Type B pancreatic cell (in vitro differentiated cells): ENCODE measurements at regions not wholly inside any gene's neighbourhood (a gene's known extent, or its start where the extent isn't known, plus 50 kb on each side); places are given as distances from the start of the nearest gene placed in this dataset.

Experiments used
- DNase-seq: peaks from one replicate; pipeline ENCODE4 v3.0.0; 2021; ENCODE audit warnings: mixed read lengths; ENCODE audit not compliant: unreplicated experiment; ENCODE audit errors: extremely low spot score
- H3K27ac Mint-ChIP-seq: 2 replicates; pipeline ENCODE4 v1.8.0; 2021; ENCODE audit warnings: mild to moderate bottlenecking, mixed read lengths
- H3K27me3 Mint-ChIP-seq: 2 replicates; pipeline ENCODE4 v1.8.0; 2021; ENCODE audit warnings: mixed read lengths
- H3K36me3 Mint-ChIP-seq: 2 replicates; pipeline ENCODE4 v1.8.0; 2021; ENCODE audit warnings: mixed read lengths
- H3K4me1 Mint-ChIP-seq: one replicate; pipeline ENCODE4 v1.8.0; 2021; ENCODE audit warnings: mixed read lengths; ENCODE audit not compliant: unreplicated experiment
- H3K4me3 Mint-ChIP-seq: 2 replicates; pipeline ENCODE4 v1.8.0; 2021; ENCODE audit warnings: mild to moderate bottlenecking, mixed read lengths
- H3K9me3 Mint-ChIP-seq: 2 replicates; pipeline ENCODE4 v1.8.0; 2021; ENCODE audit warnings: mixed read lengths
- CTCF ChIP-seq: fragments of 200-600 bp; sonication (generic); conservative IDR thresholded peaks from 2 replicates; pipeline ENCODE4 v1.5.0; 2021; ENCODE audit warnings: antibody characterized with exemption, mild to moderate bottlenecking

- Mint-ChIP-seq H3K9me3 (peaks cover 4% of the 10 kb centered on the region), H3K27me3 (no peaks in the 10 kb centered on the region), H3K4me1 (no peaks in the 10 kb centered on the region), H3K36me3 (no peaks in the 10 kb centered on the region), H3K27ac (no peak overlapping the region), H3K4me3 (no peak overlapping the region)
- no peak for TF ChIP-seq CTCF
- DNase-seq = no peak
These were observed 439.5 kb downstream of the EFNA5 start for GRCh38 chr5:107231191-107231590.

- DNase-seq = no peak
- H3K9me3 Mint-ChIP-seq = peaks cover 4% of the 10 kb centered on the region
- TF ChIP-seq CTCF = no peak
These were observed 440.4 kb downstream of the EFNA5 start for GRCh38 chr5:107230367-107230766.

GRCh38 chr5:107228226-107228625, 442.5 kb downstream of the EFNA5 start:
- no peak for DNase-seq
- Mint-ChIP-seq H3K4me1 (no peaks in the 10 kb centered on the region), H3K36me3 (no peaks in the 10 kb centered on the region), H3K27ac (no peak overlapping the region), H3K4me3 (no peak overlapping the region), H3K9me3 (no peaks in the 10 kb centered on the region), H3K27me3 (no peaks in the 10 kb centered on the region)
- no peak for TF ChIP-seq CTCF

More at GRCh38 chr5:107230367-107230766, 440.4 kb downstream of the EFNA5 start:
- Mint-ChIP-seq H3K4me1 (no peaks in the 10 kb centered on the region), H3K4me3 (no peak overlapping the region), H3K27ac (no peak overlapping the region), H3K27me3 (no peaks in the 10 kb centered on the region), H3K36me3 (no peaks in the 10 kb centered on the region)

GRCh38 chr5:107224272-107224671, 446.5 kb downstream of the EFNA5 start:
- no peak for TF ChIP-seq CTCF
- H3K4me3 Mint-ChIP-seq = no peak overlapping the region
- no peaks in the 10 kb centered on the region for H3K36me3 Mint-ChIP-seq
- H3K4me1 Mint-ChIP-seq = no peaks in the 10 kb centered on the region
- no peak for DNase-seq
- no peak overlapping the region for H3K27ac Mint-ChIP-seq
- H3K27me3 Mint-ChIP-seq = no peaks in the 10 kb centered on the region
- H3K9me3 Mint-ChIP-seq = no peaks in the 10 kb centered on the region

- DNase-seq = no peak
- Mint-ChIP-seq H3K4me1 (no peaks in the 10 kb centered on the region), H3K9me3 (no peaks in the 10 kb centered on the region), H3K27ac (no peak overlapping the region), H3K4me3 (no peak overlapping the region), H3K36me3 (no peaks in the 10 kb centered on the region), H3K27me3 (peaks cover 3% of the 10 kb centered on the region)
- TF ChIP-seq CTCF = no peak
These were observed 447.7 kb downstream of the EFNA5 start for GRCh38 chr5:107223066-107223465.

GRCh38 chr5:107219993-107220392, 450.7 kb downstream of the EFNA5 start:
- no peak overlapping the region for H3K4me3 Mint-ChIP-seq
- no peaks in the 10 kb centered on the region for H3K36me3 Mint-ChIP-seq
- peaks cover 6% of the 10 kb centered on the region for H3K4me1 Mint-ChIP-seq
- no peak overlapping the region for H3K27ac Mint-ChIP-seq
- no peaks in the 10 kb centered on the region for H3K9me3 Mint-ChIP-seq
- peaks cover 7% of the 10 kb centered on the region for H3K27me3 Mint-ChIP-seq
- no peak for DNase-seq
- no peak for TF ChIP-seq CTCF
